Activated CD4-positive, alpha-beta T cell treated with anti-CD3 and anti-CD28 coated beads, Interleukin-2, Interleukin-6, amounts not matched to agents 100 ng/mL and 50 ng/mL, durations not matched to agents 16 hours and 8 hours (primary cell): ENCODE measurements at regions not wholly inside any gene's neighbourhood (a gene's known extent, or its start where the extent isn't known, plus 50 kb on each side); places are given as distances from the start of the nearest gene placed in this dataset.

Experiments used
- DNase-seq: peaks from one replicate; pipeline ENCODE4 v3.0.0-alpha.2; 2020

DNA sequence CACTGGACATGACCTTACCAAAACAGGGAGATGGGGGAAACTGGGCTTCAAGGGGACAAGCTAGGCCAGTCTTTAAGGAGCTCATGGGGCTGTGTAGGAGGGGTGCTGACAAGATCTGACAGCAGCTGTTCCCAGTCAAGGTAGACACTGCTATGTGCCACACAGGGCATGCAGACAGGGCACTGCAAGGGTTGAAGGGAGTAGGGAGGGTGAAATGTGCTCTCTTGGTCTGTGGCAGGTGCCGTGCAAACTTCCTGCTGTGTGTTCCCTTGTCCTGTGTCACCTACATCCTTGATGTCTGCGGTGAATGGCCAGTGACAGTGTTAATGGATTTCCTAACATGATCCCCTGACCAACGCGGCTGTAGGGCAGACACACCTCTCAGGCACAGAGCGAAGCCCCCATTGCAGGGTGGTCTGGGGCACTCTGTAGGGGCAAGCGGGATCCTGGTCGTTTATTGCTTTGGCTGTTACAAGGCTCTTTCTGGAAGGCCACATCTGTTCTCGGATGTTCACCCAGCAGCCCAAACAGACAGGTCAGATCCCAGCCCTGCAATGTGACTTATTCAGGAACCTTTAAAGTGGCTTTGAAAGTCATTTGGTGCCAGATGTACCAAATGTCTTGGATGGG, 199.5 kb upstream of the ZNF536 start:
- no peak for DNase-seq

DNA sequence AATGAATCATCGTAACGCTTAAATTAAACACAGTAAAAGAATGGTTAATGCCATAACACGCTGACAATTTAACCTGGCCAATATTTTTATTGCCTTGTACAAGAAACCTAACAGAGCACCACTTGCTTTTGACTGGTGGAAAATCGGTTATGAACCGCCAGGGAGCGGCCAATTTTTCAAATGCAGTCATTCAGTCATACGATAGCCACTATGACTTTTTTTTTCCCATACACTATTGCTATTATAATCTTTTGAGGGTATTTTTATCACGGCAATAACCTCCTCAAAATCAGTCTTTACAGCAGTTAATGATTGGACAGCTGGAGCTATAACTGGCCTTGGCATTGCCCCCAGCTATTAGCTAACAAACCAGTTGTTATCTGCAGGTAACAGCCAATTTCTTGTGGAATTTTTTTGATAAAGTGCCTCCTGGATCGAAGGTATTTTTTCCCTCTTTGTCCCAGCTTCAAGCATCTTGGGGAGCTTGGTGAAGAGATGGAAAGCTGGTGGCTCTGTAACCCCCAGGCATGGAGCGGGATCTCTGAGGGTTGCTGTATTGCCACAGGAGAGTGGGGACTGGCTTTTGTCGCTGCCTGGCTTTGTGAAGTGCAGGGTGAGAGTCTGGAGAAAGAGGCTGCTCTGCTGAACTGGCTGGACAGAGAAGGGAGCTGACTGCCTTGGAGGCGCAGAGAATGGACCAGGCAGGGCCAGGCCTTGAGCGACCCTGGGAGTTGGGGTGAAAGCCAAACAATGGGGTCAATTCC, 198.4 kb upstream of the ZNF536 start:
- no peak for DNase-seq

DNA sequence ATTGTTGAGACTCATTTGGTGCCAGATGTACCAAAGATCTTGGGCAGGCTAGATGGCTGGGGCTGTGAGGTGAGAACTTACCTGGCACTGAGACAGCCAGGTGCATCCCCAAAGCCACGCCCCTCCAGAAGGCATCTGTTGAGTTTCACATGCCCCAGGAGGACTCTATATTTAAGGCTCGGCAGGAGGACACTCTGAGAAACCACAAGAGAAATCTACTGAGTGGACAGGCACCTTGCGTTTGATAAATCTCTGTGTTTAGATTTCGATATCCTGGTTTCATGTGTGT, 197.9 kb upstream of the ZNF536 start:
- DNase-seq: no peak

DNA sequence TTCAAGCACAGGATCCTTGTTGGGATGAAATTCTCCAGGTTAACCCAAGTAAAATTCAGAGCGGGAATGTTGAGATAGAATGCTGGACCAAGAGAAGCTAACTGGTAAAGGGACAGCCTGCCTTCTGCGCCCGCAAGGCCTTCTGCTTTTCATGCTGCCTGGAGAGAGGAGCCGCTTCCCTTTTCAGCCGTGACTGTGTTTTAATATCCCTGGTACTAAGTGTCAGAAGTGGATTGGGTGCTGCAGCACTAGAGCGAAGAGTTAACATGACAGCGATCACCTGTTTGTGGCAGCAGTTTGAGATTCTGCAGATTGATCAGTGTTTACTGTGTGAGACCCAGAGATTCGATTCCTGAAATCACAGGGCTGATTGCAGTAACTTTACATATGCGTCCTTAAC, 197.4 kb upstream of the ZNF536 start:
- DNase-seq: no peak

DNA sequence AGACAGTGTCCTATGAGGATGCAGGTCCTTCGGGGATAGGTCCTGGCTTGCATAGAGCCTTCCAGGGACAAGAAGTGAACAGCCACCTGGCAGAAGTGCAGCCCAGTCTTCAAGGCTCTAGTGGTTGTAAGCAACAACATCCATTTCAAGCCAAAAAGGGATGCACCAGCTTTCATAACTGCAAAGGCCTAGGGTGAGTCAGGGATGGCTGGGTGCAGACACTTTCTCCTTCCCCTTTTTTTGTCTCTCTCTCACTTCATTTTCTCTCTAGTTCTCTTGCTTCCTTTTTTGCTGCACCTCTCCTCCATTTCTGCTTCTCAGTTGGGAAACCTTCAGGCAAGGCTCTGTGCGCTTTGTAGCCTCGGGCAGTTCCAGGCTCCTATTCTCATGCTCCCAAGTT, 196.2 kb upstream of the ZNF536 start:
- DNase-seq: no peak

DNA sequence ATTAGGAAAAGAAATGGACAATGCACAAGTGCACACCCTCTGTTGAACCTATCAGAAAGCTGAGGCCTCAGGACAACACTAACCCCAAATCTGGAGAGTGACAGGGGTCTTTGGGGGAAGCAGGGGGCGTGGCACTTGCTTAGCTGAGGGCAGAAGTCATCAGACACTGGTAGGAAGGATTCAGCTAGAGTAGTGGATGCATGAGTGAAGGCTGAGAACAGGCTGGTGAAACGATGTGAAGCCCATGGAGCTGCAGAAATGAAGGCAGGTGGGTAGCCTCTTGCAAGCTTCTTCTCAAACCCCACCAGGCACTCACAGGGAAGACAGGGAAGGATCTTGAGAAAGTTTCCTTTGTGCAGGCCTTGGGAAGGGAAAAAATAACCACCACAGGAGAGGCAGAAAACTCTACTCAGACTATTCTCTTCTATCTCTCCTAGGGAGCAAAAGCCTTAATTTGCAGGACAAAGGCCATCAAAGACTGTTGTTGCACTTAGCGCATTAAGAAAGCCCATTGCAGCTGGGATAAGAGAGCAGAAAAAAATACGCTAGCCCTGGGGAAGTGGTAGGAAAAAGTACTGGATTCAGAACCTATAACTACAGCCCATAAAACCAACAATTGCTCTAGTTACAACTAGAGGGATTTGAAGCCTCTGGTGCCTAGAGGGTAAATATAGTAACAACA, 193.3 kb upstream of the ZNF536 start:
- no peak for DNase-seq

DNA sequence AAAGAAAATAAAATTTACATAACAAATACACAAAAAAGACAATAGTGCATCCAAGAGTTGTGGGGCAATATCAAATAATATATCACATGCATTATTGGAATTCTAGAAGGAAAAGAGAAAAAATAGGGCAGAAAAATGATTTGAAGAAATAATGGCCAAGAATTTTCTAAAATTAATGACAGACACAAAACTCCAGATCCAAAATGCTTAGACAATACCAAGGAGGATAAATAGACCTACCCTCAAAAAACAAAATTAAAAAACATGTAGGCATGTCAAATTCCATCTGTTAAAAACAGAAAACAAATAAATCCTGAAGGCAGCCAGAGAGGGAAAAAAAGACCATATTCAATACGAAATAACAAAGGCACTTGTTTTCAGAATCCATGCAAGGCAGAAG, 191.5 kb upstream of the ZNF536 start:
- no peak for DNase-seq

DNA sequence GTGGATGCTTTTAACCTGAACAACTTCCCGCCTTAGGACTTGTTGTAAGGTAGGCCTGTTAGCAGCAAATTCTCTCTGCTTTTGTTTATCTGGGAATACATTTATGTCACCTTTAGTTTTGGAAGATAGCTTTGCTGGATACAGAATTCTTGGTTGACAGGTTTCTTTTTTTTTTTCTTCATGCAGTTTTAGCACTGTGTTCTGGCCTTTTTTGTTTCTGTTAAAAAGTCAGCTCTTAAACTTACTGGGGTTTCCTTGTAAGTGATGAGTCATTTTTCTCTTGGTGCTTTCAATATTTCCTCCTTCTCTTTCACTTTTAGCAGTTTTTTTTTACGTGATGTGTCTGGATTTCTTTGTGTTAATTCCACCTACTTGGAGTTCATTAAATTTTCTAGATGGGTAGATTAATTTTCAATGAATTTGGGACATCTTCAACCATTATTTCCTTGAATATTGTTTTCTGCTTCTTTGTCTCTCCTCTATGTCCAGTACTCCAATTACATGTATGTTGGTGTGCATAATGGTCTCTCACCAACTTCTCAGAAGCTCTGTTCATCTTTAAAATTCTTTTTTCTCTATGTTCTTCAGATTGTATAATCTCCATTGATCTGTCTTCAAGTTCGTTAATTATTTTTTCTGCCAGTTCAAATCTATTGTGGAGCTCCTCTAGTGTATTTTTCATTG, 188.2 kb upstream of the ZNF536 start:
- DNase-seq: no peak

DNA sequence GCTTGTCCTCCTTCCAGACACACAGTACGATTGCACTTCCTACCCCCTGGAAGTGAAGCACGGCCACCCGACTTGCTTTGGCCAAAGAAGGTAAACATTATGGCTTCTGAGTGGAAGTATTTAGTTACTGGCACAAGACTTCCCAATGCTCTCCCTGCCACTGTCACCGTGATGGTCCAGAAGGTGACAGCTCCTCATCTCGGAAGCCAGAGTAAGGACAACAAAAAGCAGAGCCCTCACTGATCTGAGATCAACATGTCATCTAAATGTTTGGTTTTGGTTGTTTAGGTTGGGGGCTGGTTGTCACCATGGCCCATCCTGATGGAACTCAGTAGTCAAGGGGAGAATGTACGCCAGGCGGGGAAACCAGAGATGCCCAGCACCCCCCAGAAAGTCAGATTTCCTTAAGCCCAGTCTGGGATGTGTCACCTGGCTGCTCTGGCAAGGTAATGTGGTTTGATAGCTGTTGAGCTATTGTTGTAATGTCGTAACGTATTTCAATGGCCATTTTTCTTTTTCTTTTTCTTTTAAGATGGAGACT, 170.1 kb upstream of the ZNF536 start:
- no peak for DNase-seq

DNA sequence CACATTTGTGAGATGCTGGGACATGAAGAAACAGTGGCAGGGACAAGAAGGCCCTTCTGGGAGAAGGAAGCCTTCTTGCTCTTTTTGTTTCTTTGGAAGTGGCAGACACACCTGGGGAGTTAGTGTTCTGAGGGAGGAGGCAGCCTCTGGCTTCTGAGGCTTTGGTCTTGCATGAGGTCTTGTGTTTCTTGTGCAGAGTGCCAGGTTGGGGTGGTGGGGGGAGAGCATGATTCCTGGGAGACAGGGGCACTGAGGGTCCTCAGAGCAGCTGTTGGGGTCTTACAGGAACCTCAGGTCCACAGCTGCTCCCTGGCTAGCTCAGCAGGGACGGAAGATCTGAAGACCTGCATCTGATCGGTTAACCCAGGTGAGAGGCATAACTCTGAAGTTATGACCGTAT, 167.5 kb upstream of the ZNF536 start:
- DNase-seq: no peak

DNA sequence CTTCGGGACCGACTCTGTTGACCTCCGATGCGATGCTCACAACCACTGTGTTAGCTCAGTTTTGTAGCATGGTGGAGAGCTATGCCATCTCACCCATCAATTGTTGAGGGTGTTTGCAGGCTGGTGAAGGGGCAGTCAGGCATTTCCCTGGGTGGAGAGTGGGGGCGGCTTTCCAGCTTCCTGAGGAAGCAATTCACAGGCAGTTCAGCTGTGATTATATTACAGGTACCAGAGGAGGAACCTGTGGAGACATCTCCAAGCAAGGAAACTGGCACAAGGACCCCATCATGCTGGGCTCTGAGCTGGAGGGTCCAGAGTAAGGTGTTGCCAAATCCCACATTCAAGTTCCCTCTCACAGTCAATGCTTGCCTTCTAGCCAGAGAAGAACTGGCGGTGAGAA, 166.0 kb upstream of the ZNF536 start:
- no peak for DNase-seq

DNA sequence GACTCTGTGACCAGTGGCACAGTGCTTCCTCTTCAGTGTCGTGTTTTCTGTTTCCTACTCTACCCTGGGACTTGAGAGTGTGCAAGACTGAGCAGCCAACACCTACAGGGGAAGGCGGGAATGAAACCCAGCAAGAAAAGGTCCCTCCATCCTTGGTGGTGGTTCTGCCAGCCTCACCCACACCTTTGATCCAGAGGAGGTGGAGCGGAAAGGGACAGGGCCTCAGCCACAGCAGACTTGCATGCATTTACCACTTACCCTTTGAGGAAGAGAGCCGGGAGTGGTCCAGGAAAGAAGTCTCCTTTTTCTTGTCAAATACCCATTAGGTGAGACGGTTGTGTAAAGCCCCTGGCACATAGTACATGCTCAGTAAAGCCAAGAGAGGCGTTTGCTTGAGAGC, 164.8 kb upstream of the ZNF536 start:
- DNase-seq: no peak

DNA sequence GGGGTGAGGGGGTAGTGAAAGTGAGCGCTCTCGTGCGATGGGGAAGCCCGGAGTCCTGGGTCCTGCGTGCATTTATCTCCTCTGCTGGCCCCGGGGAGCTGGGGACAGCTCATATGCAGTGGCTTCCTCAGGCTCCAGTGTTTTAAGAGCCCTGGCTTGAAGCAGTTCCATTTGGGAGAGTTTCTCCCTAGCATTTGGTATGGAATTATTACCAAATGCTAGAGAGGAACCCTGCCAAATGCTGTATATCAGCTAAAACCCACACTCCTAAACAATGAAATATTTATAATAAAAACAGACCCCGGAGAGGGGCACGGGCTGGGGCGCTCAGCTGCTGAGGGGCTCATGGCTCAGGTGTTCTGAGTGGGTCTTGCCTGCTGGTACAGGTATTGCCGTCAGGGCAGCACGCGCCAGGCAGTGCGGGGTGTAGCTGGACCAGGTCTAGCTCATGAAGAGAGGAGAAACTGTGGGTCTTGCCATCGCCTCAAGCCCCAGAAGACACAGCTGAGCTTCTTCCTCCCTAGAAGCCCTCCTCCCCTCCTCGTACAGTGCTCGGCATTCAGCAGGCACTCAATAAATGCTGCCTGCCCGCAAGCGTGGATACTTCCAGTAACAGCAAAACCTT, 163.6 kb upstream of the ZNF536 start:
- no peak for DNase-seq

DNA sequence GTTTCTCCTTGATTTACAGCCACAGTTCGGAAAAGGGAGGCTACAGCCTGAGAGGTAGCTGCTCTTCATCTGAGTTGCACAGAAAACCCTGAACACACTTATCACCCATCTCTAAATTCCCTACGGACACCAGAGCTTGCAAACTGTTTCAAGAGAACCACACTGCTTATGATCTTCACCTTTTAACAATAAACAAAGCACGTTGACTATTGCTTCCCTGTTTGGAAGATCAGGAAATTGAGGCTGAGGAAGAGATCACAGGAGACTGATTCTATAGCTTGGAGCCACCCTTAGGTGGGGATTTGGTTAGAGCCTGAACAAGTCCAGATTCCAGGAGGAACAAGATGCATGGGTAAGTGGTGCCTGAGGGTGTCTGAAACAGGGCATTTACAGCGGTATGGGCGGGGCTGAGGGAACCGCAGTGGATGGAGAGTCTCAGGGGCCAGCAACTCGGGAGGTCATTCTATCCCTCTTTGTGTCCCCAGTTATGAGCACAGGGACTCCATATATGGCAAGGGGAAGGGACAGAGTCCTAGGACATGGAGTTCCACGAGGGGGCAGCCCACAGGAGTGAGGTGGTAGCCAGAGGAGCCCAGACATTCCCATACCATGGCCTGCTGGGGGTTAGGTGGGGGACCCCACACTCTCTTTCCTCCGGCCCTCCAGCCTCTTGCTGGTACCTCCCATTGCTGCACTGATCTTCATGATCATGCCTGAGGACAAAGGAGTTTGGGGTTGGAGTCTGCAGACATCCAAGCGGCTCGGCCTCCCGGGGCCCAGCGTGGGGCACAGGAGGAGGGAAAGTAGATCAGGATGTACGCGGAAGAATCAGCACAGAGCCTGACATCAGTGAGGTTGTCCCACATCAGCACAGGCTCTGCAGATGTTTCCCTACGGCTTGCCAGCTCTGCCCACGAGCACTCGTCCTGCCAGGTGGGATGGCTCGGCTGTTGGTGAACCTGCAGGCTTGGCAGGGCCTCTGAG, 162.3 kb upstream of the ZNF536 start:
- no peak for DNase-seq

DNA sequence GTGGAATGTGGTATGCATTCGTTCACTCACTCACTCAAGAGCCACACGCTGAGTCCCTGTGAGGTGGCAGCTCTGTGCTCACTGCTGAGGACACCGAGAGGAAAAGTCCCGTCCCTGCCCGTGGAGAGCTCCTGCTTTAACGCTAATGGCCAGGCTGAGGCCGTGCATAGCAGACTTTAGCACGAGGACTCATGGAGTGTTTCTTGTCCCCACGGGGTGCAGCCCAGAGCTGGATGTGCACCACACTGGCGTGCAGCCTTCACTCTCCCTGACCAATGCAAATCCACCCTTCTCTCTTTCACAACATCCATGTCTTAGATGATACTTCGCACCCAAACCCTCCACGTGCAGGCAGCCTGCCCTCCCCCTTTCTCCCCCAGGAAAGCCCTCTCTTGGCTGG, 159.6 kb upstream of the ZNF536 start:
- no peak for DNase-seq

DNA sequence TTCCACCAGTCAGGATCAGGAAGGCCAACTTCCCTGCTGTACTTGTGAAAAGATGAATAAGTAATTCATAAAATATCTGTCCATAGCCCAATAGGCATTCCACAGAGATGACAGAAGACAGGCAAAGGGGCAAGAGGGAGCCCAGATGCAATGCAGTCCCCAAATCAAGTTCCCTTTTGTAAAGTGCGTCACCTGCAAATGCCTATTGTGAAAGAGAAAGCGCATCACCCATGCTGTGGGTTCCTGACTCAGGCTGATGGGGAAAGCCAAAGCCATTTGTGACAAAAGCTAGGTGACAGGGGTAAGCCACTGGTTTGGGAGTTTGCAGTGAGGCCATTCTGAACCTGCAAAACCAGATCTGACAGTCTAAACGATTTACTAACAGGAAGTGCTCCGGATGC, 157.5 kb upstream of the ZNF536 start:
- peak; percentile 43 for DNase-seq

DNA sequence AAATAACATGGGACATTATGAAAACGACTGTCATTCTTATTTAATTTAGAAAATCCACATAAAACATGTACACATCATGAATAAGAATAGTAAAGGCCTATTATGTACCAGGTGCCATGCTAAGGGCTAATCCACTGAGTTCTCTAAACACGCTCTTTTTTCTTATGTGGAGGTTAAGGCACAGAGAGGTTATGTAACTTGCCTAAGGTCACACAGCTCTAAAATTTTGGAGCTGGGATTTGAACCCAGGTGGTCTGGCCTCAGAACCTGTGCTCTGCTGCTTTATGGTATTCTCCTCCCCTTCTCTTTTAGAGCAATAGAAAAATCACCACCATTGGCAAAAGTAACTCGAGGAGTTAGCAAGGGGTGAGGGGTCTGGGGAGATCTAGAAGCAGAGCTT, 156.9 kb upstream of the ZNF536 start:
- DNase-seq: no peak

DNA sequence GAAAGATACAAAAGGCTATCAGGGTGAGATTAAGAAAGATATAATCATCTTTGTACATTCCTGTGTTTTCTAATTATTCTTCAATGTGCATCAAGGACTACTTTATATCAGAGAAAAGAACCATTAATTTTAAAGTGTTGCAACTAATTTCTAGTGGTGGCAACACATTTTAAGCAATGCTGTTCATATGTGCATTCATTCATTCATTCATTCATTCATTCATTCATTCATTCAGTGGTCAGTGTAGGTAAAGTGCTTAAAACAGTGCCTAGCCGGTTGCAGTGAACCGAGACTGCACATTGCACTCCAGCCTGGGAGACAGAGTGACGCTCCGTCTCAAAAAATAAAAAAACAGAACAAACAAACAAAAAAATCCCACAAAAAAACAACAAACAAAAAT, 155.7 kb upstream of the ZNF536 start:
- no peak for DNase-seq

DNA sequence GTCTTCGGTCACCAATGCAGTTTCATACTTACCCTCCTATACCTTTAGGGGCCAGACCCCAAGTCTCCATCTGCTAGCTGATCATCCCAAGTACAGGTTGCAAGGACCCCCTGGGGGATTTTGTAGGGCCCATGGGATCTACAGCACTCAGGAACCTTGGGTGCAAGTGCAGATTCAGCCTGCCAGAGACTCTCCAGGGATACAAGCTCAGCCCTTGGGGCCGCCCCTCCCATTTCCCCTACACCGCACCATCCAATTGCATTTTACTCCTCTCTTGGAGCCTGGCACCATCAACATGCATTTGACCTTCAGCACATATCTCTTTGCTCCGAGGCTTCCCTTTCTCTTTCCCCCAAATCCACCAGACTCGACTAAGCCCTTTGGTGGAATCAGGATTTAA, 154.7 kb upstream of the ZNF536 start:
- DNase-seq: no peak

DNA sequence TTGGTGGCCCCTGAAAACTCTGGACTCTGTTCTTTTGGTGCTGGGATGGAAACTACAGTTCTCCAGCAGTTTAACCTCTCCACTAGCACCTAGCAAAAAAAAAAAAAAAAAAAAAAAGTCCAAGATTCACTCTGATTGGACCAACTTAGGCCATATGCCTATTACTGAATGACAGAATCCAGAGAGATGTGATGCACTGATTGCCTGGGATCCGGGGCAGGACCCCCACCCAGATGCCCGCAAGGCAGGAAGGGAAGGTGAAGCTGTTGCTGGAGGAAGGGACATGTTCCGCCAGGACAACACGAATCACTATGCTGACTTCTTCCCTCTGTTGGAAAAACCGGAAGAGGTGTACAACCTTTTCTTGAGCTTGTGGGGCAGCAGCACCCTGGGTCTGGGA, 152.5 kb upstream of the ZNF536 start:
- no peak for DNase-seq

DNA sequence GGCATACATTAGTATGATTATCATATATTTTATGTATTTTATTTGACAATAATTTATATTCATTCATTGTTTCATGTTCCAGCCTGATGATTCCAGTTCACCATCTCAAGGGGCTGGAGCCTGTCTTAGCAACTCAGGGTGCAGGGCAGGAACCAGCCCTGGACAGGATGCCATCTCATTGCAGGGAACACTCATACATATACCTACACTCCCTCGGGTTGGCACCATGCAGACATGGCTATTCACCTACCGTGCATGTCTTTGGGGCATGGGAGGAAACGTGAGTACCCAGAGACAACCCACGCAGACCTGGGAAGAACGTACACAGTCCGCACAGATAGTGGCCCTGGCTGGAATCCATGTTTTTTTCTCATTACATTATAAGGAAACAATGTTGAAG, 151.0 kb upstream of the ZNF536 start:
- DNase-seq: no peak

DNA sequence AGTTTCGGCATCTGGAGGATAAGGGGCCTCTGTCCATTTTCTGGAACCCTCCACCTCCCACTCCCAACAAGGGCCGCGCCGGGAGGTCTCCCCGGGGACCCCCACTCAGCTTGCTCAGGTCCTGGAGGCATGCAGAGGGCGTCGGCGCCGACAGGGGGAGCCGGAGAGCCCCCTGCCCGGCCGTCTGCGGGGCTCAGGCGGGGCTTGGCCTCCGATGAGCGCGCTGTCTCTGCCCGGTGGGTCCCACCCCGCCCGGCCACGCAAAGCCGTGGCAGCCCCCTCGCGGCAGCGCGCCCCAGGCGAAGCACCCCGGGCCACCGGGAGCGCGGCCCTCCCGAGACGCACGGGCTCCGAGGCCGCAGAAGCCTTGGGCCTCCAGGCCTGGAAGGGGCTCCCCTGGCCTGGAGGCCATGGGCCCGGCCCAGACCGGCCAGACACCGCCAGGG, 149.7 kb upstream of the ZNF536 start:
- DNase-seq: peak; percentile 38
